ENCODE measurements at regions not wholly inside any gene's neighbourhood (a gene's known extent, or its start where the extent isn't known, plus 50 kb on each side); places are given as distances from the start of the nearest gene placed in this dataset.
"Not testable (repeated sequence)": the region's sequence is repeated elsewhere in the genome, so short reads cannot be mapped to it uniquely, and the experiment has no call there.

DNA sequence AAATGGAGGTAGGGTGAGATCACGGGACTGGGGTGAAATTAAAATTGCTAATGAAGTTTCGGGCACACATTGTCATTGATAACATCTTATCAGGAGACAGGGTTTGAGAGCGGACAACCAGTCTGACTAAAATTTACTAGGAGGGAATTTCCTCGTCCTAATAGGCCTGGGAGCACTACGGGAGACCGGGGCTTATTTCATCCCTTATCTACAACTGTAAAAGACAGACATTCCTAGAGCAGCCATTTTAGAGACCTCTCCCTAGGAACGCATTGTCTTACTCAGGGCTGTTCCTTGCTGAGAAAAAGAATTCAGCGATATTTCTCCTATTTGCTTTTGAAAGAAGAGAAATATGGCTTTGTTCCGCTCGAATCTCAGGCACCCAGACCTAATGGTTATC, 468.7 kb downstream of the CPS1 start:
- CTCF ChIA-PET (ENCODE audit: partially characterized antibody), result not testable (repeated sequence)
- WGBS, 2 experiments (ENCODE audit: extremely low coverage in 1 of 2, insufficient coverage in 1 of 2, insufficient read length in 1 of 2, insufficient replicate concordance in 2 of 2, low coverage in 1 of 2, low lambda C conversion rate in 2 of 2, missing lambda C conversion rate in 1 of 2), result 88% methylated on average over 10 of the region's 10 CpGs; no CpG with 5 or more reads in 1 of the 2 experiments
- peaks cover 8 to 11% of the 10 kb centered on the region in 2 experiments; a peak in 3 of 4 replicates for H3K9me3 ChIP-seq (ENCODE audit: insufficient read depth in 2 of 2, low read depth in 1 of 2, low read length in 1 of 2)

More for the DNA sequence above, 468.7 kb downstream of the CPS1 start:
- H3K4me1 ChIP-seq (replicated peaks in 1 of 4; ENCODE audit: control insufficient read depth in 3 of 4, insufficient read depth in 4 of 4, low read length in 3 of 4); H4K91ac ChIP-seq (replicated peaks; ENCODE audit: insufficient read length, low read length); H2BK20ac ChIP-seq (ENCODE audit: low read length); H2BK5ac ChIP-seq (ENCODE audit: low read depth, low read length); H3K14ac ChIP-seq (ENCODE audit: insufficient read length); H4K20me1 ChIP-seq (replicated peaks in 1 of 2; ENCODE audit: control insufficient read depth in 1 of 2, insufficient read depth in 2 of 2, low read length in 2 of 2); H3K18ac ChIP-seq (ENCODE audit: extremely low read depth, low read length); H3K4me3 ChIP-seq (ENCODE audit: extremely low read depth in 1 of 4, insufficient read depth in 2 of 4, low read depth in 3 of 4, low read length in 4 of 4); H3K9ac ChIP-seq (replicated peaks in 1 of 4; ENCODE audit: extremely low read depth in 1 of 4, low read depth in 3 of 4, low read length in 3 of 4); H3K79me2 ChIP-seq (ENCODE audit: control insufficient read depth in 1 of 2, insufficient read depth in 2 of 2, low read length in 2 of 2); H3K23ac ChIP-seq (ENCODE audit: insufficient read length); H4K8ac ChIP-seq (ENCODE audit: extremely low read depth, insufficient read depth, low read length); H2BK15ac ChIP-seq (ENCODE audit: low read length); H3K27me3 ChIP-seq (replicated peaks in 1 of 4; ENCODE audit: control insufficient read depth in 3 of 4, extremely low read depth in 1 of 4, insufficient read depth in 3 of 4, low read length in 3 of 4); H2AK5ac ChIP-seq (ENCODE audit: low read depth, low read length); H3K79me1 ChIP-seq (ENCODE audit: low read depth, low read length); H2BK120ac ChIP-seq (replicated peaks; ENCODE audit: low read depth, low read length); H3K23me2 ChIP-seq (ENCODE audit: low read depth, low read length); H2BK12ac ChIP-seq (ENCODE audit: low read depth, low read length); H2AFZ ChIP-seq (ENCODE audit: low read length); FAIRE-seq; H3K56ac ChIP-seq (replicated peaks; ENCODE audit: insufficient read length, low read depth, low read length); H4K5ac ChIP-seq (ENCODE audit: insufficient read length, low read depth, low read length); H3K4me2 ChIP-seq (ENCODE audit: insufficient read depth in 1 of 2, low read depth in 2 of 2, low read length in 2 of 2); POLR2A ChIA-PET (ENCODE audit: partially characterized antibody); H3K36me3 ChIP-seq (ENCODE audit: control insufficient read depth in 2 of 4, insufficient read depth in 4 of 4, low read length in 3 of 4); DNase-seq (ENCODE audit: low read depth in 1 of 2, low spot score in 2 of 2); H3K27ac ChIP-seq (ENCODE audit: low read depth, low read length); H3K4ac ChIP-seq (replicated peaks; ENCODE audit: insufficient read length, low read depth, low read length): not testable (repeated sequence)
- peak in 1 of 2 experiments; percentile 83; a peak in 1 of 3 replicates for TF ChIP-seq EP300 (IDR thresholded peaks at IDR 0.05; ENCODE audit: borderline replicate concordance in 1 of 2, low read depth in 2 of 2, low read length in 2 of 2)
